Astrocyte of the spinal cord (primary cell): ENCODE measurements at regions not wholly inside any gene's neighbourhood (a gene's known extent, or its start where the extent isn't known, plus 50 kb on each side); places are given as distances from the start of the nearest gene placed in this dataset.
A peak's percentile ranks its signal among the peaks of the same experiment; 100 is the strongest.

Source experiments
- DNase-seq: peaks from one replicate; pipeline ENCODE4 v3.0.0; 2011; ENCODE audit warnings: low read depth, low spot score
- H3K4me3 ChIP-seq: 2 replicates; pipeline ENCODE4 v1.5.1; 2011; ENCODE audit warnings: low read depth, mild to moderate bottlenecking, low read length, moderate library complexity
- in situ Hi-C: cut with HindIII; loops from 2 replicates; pipeline ENCODE4 v1.10.0; 2017; ENCODE audit warnings: low sequenced_read_pairs
- TF ChIP-seq, protein P1 (sequence below): IDR thresholded peaks from 2 replicates; pipeline ENCODE4 v1.5.1; 2012; ENCODE audit warnings: low read depth, mild to moderate bottlenecking, low read length, inconsistent platforms

GRCh38 chr5:82655078-82655477 is 376.9 kb upstream of the RPS23 start:
- TF ChIP-seq, protein P1, sequence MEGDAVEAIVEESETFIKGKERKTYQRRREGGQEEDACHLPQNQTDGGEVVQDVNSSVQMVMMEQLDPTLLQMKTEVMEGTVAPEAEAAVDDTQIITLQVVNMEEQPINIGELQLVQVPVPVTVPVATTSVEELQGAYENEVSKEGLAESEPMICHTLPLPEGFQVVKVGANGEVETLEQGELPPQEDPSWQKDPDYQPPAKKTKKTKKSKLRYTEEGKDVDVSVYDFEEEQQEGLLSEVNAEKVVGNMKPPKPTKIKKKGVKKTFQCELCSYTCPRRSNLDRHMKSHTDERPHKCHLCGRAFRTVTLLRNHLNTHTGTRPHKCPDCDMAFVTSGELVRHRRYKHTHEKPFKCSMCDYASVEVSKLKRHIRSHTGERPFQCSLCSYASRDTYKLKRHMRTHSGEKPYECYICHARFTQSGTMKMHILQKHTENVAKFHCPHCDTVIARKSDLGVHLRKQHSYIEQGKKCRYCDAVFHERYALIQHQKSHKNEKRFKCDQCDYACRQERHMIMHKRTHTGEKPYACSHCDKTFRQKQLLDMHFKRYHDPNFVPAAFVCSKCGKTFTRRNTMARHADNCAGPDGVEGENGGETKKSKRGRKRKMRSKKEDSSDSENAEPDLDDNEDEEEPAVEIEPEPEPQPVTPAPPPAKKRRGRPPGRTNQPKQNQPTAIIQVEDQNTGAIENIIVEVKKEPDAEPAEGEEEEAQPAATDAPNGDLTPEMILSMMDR, result no peak
- no peak overlapping the region for H3K4me3 ChIP-seq
- DNase-seq, result no peak
- in situ Hi-C loops, result no loop called here

- no peak overlapping the region for H3K4me3 ChIP-seq
- DNase-seq, result no peak
- in situ Hi-C loops, result no loop called here
- TF ChIP-seq, protein P1, result no peak
These were observed 371.8 kb upstream of the RPS23 start for GRCh38 chr5:82649943-82650342.

DNA sequence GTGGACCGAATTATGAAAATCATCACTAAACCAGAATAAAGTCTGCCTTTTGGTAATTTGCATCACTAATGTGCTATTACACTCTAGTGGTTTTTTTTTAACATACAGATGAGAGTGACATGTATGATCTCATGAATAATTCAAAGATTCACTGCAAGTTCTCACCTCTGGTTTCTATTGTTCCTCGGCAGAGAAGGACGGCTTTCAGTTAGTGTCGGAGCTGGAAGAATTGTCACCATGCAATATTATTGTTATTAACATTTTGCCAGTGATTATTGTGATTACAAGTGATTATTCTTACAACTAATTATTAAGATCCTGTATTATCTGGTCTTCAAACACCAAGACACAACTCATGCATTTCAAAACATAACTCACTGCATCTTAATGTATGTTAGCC is 366.6 kb upstream of the RPS23 start:
- no peak for DNase-seq
- no peak overlapping the region for H3K4me3 ChIP-seq
- in situ Hi-C loops, result no loop called here
- TF ChIP-seq, protein P1, result no peak

- DNase-seq, result no peak
- no peak overlapping the region for H3K4me3 ChIP-seq
- TF ChIP-seq, protein P1, result no peak
- in situ Hi-C loops, result no loop called here
These were observed 366.1 kb upstream of the RPS23 start for GRCh38 chr5:82644229-82644628.

GRCh38 chr5:82642313-82642712 is 364.2 kb upstream of the RPS23 start:
- TF ChIP-seq, protein P1, result no peak
- in situ Hi-C loops, result no loop called here
- DNase-seq, result no peak
- H3K4me3 ChIP-seq, result no peak overlapping the region

- TF ChIP-seq, protein P1, result peak; percentile 72
- DNase-seq, result peak; percentile 88
- in situ Hi-C loops, result no loop called here
- no peak overlapping the region for H3K4me3 ChIP-seq
These were observed 363.3 kb upstream of the RPS23 start for GRCh38 chr5:82641331-82642003.

- no peak for DNase-seq
- in situ Hi-C loops, result no loop called here
- H3K4me3 ChIP-seq, result no peak overlapping the region
- TF ChIP-seq, protein P1, result no peak
These were observed 362.8 kb upstream of the RPS23 start for GRCh38 chr5:82640916-82641315.
